ENCODE measurements at regions not wholly inside any gene's neighbourhood (a gene's known extent, or its start where the extent isn't known, plus 50 kb on each side); places are given as distances from the start of the nearest gene placed in this dataset.

DNA sequence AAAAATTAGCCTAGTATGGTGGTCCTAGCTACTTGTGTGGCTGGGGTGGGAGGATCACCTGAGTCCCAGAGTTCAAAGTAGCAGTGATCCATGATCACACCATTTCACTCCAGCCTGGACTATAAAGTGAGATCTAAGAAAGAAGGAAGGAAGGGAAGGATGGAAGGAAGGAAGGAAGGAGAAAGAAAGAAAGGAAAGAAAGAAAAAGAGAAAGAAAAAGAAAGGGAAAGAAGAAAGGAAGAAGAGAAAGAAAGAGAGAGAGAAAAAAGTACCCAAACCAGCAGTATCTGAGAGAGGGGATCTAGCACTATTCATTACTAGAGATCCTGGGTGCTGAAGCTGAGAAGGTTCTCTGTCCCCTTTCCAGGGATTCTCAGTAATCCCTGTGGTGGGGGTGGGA, 197.8 kb downstream of the CD83 start:
- no peak for TF ChIP-seq MYB (IDR thresholded peaks at IDR 0.05; ENCODE audit: borderline replicate concordance, low read depth, low read length)
- TF ChIP-seq HDAC6 (IDR thresholded peaks at IDR 0.05; ENCODE audit: unreplicated experiment): no peak
- TF ChIP-seq, protein P1, sequence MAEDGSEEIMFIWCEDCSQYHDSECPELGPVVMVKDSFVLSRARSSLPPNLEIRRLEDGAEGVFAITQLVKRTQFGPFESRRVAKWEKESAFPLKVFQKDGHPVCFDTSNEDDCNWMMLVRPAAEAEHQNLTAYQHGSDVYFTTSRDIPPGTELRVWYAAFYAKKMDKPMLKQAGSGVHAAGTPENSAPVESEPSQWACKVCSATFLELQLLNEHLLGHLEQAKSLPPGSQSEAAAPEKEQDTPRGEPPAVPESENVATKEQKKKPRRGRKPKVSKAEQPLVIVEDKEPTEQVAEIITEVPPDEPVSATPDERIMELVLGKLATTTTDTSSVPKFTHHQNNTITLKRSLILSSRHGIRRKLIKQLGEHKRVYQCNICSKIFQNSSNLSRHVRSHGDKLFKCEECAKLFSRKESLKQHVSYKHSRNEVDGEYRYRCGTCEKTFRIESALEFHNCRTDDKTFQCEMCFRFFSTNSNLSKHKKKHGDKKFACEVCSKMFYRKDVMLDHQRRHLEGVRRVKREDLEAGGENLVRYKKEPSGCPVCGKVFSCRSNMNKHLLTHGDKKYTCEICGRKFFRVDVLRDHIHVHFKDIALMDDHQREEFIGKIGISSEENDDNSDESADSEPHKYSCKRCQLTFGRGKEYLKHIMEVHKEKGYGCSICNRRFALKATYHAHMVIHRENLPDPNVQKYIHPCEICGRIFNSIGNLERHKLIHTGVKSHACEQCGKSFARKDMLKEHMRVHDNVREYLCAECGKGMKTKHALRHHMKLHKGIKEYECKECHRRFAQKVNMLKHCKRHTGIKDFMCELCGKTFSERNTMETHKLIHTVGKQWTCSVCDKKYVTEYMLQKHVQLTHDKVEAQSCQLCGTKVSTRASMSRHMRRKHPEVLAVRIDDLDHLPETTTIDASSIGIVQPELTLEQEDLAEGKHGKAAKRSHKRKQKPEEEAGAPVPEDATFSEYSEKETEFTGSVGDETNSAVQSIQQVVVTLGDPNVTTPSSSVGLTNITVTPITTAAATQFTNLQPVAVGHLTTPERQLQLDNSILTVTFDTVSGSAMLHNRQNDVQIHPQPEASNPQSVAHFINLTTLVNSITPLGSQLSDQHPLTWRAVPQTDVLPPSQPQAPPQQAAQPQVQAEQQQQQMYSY (CRISPR knock-in tag; IDR thresholded peaks at IDR 0.05): no peak
- no peak for TF ChIP-seq SIX5 (IDR thresholded peaks at IDR 0.05; ENCODE audit: low read depth, low read length, severe bottlenecking)
- no peak for TF ChIP-seq EZH2 (IDR thresholded peaks at IDR 0.05; ENCODE audit: borderline replicate concordance, control insufficient read depth, low read depth, low read length)
- no peak for TF ChIP-seq NR2C1 (IDR thresholded peaks at IDR 0.05)
- TF ChIP-seq GABPA (IDR thresholded peaks at IDR 0.05; ENCODE audit: low read depth): no peak
- TF ChIP-seq SRF (IDR thresholded peaks at IDR 0.05; ENCODE audit: low read depth in 2 of 2, low read length in 2 of 2): no peak
- TF ChIP-seq, protein P2, sequence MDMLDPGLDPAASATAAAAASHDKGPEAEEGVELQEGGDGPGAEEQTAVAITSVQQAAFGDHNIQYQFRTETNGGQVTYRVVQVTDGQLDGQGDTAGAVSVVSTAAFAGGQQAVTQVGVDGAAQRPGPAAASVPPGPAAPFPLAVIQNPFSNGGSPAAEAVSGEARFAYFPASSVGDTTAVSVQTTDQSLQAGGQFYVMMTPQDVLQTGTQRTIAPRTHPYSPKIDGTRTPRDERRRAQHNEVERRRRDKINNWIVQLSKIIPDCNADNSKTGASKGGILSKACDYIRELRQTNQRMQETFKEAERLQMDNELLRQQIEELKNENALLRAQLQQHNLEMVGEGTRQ (IDR thresholded peaks at IDR 0.05; ENCODE audit: borderline replicate concordance, low read depth, low read length): no peak
- no peak for TF ChIP-seq NBN (IDR thresholded peaks at IDR 0.05)

All from GM12878 (cell line).